HG02588 (cell line): ENCODE measurements at regions not wholly inside any gene's neighbourhood (a gene's known extent, or its start where the extent isn't known, plus 50 kb on each side); places are given as distances from the start of the nearest gene placed in this dataset.

Source experiments
- ATAC-seq: cut with Tn5 transposase; IDR thresholded peaks from one replicate; pipeline ENCODE4 v1.9.1; 2021; ENCODE audit warnings: mild to moderate bottlenecking, moderate library complexity; ENCODE audit not compliant: unreplicated experiment

DNA sequence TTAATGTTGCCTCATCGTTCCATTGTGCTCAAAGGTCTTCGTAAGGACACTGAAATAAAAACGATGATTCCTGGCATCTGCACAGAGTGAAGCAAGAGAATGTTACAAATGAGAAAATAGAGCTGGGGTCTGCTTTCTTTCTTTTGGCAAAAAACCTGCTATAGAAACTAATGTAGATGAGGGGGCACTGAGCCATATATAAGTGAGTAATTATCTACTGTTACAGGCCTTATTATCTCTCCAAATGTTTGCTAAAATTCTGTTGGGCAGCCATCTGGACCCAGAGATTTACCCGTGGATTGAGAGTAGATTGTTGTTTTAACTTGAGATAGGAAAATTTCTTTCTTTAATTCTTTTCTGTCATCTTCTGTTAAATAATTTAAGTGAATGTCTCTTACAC, 472.5 kb upstream of the PIK3C3 start:
- ATAC-seq, result no peak

DNA sequence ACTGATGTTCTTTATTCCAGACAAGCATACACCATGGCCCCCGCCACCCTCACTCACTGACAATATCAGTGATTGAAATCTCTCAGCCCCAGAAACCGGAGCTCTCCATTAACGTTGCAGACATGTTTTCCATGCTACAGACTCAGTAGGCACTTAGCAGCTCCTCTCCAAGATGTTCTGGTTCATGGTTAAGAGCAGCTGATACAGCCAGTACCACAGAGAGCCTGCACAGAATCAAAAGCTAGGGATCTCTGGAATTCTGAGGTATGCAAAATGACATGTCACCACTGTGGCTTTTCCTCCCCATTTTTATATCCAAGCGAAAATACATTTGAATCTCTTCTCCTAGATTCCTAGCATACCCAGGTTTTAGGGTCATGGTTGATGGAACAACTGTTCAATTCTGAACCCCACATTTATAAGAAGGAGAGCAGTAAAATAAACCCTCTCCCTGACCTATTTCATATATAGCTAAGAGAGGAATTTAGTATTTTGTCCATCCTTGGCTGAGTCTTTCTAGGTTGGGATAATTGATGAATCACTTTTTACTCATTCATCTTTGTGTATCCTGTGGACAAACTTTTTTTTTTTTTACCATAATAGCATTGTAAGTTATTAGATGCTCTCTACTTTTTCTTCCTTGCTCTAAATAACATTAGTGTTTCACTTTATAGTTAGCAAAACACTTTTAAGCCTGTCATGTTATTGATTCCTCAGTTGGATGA, 488.4 kb upstream of the PIK3C3 start:
- ATAC-seq, result no peak

GRCh38 chr18:41465386-41465785, 489.6 kb upstream of the PIK3C3 start:
- no peak for ATAC-seq

DNA sequence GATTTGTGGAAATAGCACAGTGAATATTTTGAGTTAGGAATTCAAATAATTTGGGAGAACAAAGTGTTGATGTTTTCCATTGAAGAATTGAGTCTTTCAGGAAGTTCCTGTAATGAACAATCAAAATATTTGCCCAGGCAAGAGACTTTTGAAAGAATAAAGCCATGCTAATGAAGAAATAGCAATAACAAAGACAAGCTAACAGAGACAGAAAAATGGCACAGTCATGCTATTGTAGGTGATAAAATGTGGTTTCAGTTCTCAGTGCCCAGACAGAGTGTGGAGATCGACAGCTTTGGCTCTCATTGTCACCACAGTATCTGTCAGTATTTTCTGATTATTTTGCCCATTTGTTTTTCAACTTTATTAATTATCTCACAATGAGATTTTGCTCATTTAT, 490.8 kb upstream of the PIK3C3 start:
- ATAC-seq, result no peak

- ATAC-seq, result no peak
Observed at GRCh38 chr18:41462946-41463345, 492.1 kb upstream of the PIK3C3 start.

DNA sequence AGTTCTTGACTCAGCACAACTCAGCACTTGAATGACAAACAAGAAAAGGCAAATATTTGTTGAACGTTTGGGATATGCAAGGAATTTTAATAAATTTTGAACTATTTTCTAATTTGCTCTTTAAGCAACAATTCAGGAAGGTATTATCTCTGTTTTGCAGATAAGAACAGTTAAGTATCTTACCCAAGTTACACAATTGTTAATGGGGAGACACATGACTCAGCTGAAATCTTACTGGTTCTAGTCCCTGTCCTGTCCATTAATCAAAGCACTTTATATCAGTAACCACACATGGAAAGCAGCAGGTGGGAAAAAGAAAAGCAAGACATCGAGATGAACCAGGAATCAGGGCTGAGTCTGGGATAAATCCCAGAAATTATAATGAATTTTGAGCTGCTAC, 493.9 kb upstream of the PIK3C3 start:
- ATAC-seq, result no peak

- ATAC-seq, result no peak
Observed at GRCh38 chr18:41459656-41460055, 495.4 kb upstream of the PIK3C3 start.

DNA sequence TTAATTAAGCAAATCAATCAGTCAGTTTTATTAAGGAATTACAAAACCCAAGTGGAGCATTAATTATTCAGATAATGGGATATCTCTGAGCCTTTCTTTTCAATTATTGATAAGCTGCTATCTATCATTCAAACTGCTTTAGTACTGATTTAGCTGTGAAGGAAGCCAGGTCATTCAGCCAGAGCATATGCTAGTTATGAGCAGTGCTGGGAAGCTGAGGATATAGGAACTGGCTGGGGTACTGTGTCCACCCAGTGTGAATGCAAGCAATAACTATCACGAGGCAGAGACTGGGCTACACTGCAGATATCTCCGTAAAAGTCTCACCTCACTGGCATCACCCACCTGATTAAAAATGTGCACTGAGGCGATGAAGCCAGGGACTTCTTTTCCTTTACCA, 496.7 kb upstream of the PIK3C3 start:
- no peak for ATAC-seq

DNA sequence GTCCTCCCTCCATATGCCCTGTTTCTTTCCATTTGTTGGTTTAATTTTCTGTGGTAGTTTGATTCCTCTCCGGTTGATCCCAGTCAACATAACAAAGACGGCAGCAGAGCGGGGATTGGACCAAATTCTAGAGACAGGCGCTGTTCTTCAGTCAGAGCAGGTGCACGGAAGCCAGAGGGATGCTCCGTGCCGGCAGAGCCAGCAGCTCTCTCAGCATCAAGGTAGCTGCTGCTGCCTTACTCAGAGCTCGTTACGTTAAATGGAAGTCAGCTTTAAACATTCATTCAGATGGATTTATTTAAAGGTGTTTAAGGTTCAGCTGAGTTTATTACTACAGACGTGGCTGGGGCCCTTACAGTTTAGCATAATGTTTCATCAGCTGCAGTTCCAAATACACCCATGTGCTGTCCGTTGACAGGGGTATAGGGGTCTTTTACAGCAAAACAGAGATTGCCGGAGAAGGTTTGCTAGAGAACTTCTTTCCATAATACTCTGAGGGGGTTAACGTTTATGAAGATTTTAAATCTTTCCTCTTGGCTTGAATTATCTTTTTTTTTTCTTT, 497.2 kb upstream of the PIK3C3 start:
- ATAC-seq, result no peak

DNA sequence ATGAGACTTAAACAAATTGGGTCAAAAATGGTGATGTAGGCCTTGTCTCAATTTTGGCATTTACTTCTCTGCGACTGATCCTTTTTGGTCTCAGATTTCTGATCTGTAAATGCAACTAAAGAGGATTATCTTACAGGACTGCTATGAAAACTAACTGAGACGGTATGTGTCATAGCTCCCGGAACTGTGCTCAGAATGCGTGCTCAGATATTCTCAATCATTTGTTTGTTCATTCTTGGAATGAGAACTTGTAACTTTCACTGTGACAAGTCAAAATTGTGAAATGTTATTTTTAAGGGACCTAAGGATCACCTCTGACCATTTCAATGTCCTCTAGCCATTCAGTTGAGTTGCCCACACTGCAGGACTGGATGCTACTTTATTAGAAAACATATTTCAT, 498.2 kb upstream of the PIK3C3 start:
- ATAC-seq, result no peak

DNA sequence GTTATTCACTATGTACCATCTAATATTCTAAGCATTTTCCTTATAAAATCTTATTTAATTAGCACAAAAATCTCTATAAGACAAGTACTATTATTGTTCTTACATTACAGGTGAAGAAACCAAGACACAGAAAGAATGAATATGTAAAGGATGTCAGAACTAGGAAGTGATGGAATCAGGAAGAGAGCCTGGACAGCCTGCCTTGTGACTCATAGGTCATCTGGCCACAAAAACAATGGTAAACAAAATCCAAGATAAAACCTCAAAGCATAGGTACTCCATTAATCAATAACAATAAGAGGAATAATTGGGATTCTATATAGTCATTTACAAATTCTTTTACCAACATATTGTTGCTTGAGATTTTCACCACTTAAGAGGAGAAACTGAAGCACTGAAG, 505.4 kb upstream of the PIK3C3 start:
- ATAC-seq, result no peak

DNA sequence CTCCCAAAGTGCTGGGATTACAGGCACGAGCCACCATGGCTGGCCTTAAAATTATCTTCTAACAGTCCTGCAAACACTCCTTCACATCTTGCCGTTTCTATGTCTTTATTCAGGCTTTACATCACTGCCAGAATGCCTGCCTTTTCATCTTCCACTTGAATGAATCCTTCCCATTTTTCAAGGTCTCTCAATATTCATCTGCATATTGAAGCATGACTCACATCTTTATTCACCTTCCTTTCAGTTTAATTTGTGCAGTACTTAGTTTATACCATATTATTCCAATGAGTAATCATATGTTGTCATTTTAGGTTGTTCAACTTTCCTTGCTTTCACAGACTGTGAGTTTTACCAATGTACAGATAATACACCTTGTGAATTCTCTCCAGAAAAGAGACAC, 510.1 kb upstream of the PIK3C3 start:
- no peak for ATAC-seq

DNA sequence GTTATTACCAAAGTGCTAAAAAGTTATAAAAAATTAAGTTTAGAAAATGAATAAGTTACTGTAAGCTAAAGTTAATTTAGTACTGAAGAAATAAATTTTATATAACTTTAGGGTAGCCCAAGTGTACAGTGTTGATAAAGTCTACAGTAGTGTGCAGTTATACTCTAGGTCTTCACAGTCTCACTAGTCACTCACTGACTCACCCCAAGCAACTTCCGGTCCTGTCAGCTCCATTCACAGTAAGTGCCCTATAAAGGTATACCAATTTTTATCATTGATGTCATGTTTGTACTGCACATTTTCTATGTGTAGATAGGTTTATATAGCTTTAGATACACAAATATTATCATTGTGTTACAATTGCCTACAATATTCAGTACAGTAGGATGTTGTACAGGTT, 518.3 kb upstream of the PIK3C3 start:
- ATAC-seq, result no peak

DNA sequence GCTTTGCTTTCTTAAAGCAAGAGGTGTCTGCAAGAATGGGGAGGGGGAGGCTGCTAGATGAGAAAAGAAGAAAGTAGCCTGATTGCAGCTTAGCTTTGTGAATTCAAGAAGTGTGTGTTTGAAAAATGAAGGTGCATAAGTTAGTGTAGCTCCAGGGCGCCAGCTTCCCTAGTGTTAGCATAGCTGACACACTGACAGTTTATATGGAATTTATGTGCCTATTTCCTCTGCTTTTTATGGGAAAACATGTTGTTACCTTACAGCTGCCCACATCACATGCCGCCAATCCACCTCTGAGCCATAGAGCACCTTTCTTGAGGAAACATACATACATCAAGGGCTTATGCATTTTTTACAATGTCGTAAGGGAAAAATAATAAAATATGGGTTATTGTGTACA, 536.4 kb upstream of the PIK3C3 start:
- no peak for ATAC-seq

DNA sequence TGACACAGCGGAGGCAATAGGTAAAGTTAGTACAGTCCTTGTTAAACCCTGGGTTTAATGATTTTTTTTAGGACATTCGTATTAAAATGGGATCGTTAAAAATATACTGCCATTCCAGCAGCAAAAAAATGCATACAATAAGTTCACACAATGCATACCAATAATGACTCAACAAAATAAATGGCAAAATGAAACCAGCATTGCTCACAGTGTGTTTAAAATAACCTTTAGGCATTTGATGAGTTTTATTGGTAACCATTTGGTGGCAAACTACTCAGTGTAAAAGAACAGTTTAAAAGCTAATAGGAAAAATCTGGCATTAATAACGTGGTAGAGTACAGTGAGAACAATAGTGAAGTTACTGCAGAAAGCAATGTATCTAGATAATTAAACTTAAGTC, 539.0 kb upstream of the PIK3C3 start:
- ATAC-seq, result no peak

DNA sequence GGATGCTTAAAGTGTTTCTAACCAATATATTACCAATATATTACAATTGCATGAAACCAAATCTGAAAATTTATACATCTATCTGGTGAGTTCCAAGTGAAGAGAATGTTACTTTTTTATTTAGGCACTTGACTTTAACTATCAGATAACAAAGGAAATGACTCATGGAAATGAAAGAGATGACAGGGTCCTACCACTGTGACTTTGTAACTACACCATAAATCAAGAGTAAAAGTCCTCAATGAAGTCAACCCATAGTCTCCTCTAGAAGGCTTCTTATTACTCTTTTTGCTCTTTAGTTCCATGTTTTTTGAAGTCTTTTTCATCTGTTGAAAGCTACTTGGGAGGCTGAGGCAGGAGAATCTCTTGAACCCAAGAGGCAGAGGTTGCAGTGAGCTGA, 545.0 kb upstream of the PIK3C3 start:
- ATAC-seq, result no peak

GRCh38 chr18:41406834-41407233, 548.2 kb upstream of the PIK3C3 start:
- ATAC-seq, result no peak

- ATAC-seq, result no peak
Observed at GRCh38 chr18:41396861-41397260, 558.2 kb upstream of the PIK3C3 start.

DNA sequence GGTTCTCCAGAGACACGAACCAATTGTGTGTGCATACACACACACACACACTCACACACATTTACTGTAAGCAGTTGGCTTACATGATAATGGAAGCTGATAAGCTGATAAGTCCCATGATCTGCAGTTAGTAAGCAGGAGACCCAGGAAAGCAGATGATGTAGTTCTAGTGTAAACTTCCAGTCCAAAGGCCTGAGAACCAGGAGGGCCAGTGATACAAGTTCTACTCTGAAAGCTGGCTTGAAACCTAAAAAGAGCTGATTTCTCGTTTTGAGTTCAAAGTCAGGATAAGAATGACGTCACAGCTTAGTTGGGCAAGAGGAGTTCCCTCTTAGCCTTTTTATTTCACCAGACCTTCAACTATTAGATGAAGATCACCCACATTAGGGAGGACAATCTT, 558.8 kb upstream of the PIK3C3 start:
- ATAC-seq, result no peak

- ATAC-seq, result no peak
Observed at GRCh38 chr18:41395695-41396094, 559.3 kb upstream of the PIK3C3 start.

GRCh38 chr18:41391616-41392595, 563.1 kb upstream of the PIK3C3 start:
- ATAC-seq, result no peak

DNA sequence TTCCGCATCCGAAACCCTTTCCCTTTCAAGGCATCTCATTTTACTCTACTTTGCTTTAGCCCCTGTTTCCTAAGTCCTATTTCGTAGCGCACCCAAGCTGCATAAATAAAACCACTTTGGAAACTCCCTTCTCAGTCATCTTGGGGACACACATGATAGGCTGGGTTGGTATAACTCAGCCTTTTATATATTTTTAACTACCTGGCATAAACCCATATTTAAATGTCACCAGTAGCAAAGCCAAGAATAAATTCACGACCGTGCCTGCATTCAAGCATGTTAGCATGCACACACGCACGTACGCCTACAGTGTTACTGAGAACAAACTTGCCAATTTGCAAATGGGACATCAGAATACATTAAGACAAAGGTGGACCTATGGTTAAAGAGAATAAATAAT, 564.7 kb upstream of the PIK3C3 start:
- peak; percentile 57 for ATAC-seq
